ENCODE measurements at regions not wholly inside any gene's neighbourhood (a gene's known extent, or its start where the extent isn't known, plus 50 kb on each side); places are given as distances from the start of the nearest gene placed in this dataset.

GRCh38 chr4:104732766-104733165 is 238.1 kb upstream of the CXXC4 start:
- TF ChIP-seq CTCF (IDR thresholded peaks at IDR 0.05; ENCODE audit: poor library complexity) (no peak), EZH2 (IDR thresholded peaks at IDR 0.05; ENCODE audit: borderline replicate concordance) (no peak)
